Heart left ventricle (tissue), 16 donors: ENCODE measurements at regions not wholly inside any gene's neighbourhood (a gene's known extent, or its start where the extent isn't known, plus 50 kb on each side); places are given as distances from the start of the nearest gene placed in this dataset.

ENCODE experiments used
- ATAC-seq, 4 donors: fragments of 200-7000 bp; cut with Tn5 transposase; one replicate each; pipeline ENCODE4 v1.9.1; 2020 to 2022; ENCODE audit warnings: moderate library complexity in 4 of 4, mild to moderate bottlenecking in 3 of 4, moderate number of reproducible peaks in 1 of 4
- DNase-seq, 5 donors: peaks; one replicate each; pipeline ENCODE4 v3.0.0-alpha.2; 2020
- H3K27ac ChIP-seq, 12 donors: fragments of 200-600 bp; sonication (generic) in 4 of 12; one replicate each; pipeline versions ENCODE4 v1.5.0 to v1.8.0; 2016 to 2022; ENCODE audit warnings: mild to moderate bottlenecking in 2 of 12
- H3K27me3 ChIP-seq, 9 donors: fragments of 200-600 bp; sonication (generic) in 2 of 9; one replicate each; pipeline versions ENCODE4 v1.5.1 to v1.8.0; 2016 to 2022; ENCODE audit warnings: mild to moderate bottlenecking in 3 of 9
- H3K36me3 ChIP-seq, 9 donors: fragments of 200-600 bp; sonication (generic) in 2 of 9; one replicate each; pipeline versions ENCODE4 v1.5.0 to v1.8.0; 2018 to 2022; ENCODE audit warnings: mild to moderate bottlenecking in 2 of 9
- H3K4me1 ChIP-seq, 12 donors: fragments of 200-600 bp; sonication (generic) in 4 of 12; one replicate each; pipeline versions ENCODE4 v1.5.0 to v1.8.0; 2016 to 2022; ENCODE audit warnings: mild to moderate bottlenecking in 3 of 12
- H3K4me3 ChIP-seq, 12 donors: fragments of 200-600 bp; sonication (generic) in 4 of 12; one replicate each; pipeline versions ENCODE4 v1.5.0 to v1.8.0; 2017 to 2022; ENCODE audit warnings: mild to moderate bottlenecking in 9 of 12, moderate library complexity in 4 of 12
- H3K9me3 ChIP-seq, 12 donors: fragments of 200-600 bp; sonication (generic) in 4 of 12; one replicate each; pipeline versions ENCODE4 v1.5.0 to v1.8.0; 2016 to 2022; ENCODE audit warnings: mild to moderate bottlenecking in 1 of 12
- POLR2A ChIP-seq, 2 donors: fragments of 450-650 bp; IDR thresholded peaks; one replicate each; pipeline ENCODE4 v1.6.1; 2017; ENCODE audit warnings: antibody characterized with exemption in 2 of 2, mild to moderate bottlenecking in 2 of 2, moderate library complexity in 2 of 2
- WGBS, 4 donors: extraction: QIAGEN DNeasy Blood & Tissue Kit in 2 of 4; methylation state at CpG; one replicate each; pipeline versions ENCODE4 v1.1.5 to v1.1.7; 2013 to 2018; 5-methylcytosine and 5-hydroxymethylcytosine counted together
- intact Hi-C, 10 donors: fragments of 100-400 bp; cut with DNase I; formaldehyde crosslinking; loops; one replicate each; pipeline versions ENCODE4 v1.11.1 to v1.14.2; 2022
- TF ChIP-seq, protein P1 (sequence below), 12 donors: fragments of 200-600 bp; sonication (generic) in 4 of 12; IDR thresholded peaks; one replicate each; pipeline versions ENCODE4 v1.5.0 to v1.8.0; 2018 to 2022; ENCODE audit warnings: antibody characterized with exemption in 12 of 12, mild to moderate bottlenecking in 5 of 12
- donor health status: ischemic (EF 13 %, LVEDD 7.1; RV severe dilation, severe dysfunction).
- donor health status: healthy with polysubstance abuse.
- donor health status: DM: no; HTN: yes; CAD: no.
- donor health status: DM: no; HTN: no; CAD: no.
- donor health status: ischemic (EF 25% LVEDD 6.9; RV normal size, moderate dysfunction).
- donor health status: ischemic (EF 25% LVEDD 5.7; RV mildly dilated, moderate dysfunction).
- donor health status: healthy.
- donor health status: DM: yes; HTN: yes; CAD: no.
- donor health status: ischemic (EF 35%, LVEDD 5.7; RV mildly dilated, moderate dysfunction).
- donor health status: nonischemic (EF 11% LVEDD 7.7; RV severe dilation, severe dysfunction).
- donor health status: DM: yes; HTN: yes; CAD: no.
- donor health status: PGD.
- donor health status: ischemic (EF 29% LVEDD 5.4; RV normal size, mild dysfunction).
- donor health status: nonischemic (EF 23%, LVEDD 6.1; RV moderate dilation, normal function).

DNA sequence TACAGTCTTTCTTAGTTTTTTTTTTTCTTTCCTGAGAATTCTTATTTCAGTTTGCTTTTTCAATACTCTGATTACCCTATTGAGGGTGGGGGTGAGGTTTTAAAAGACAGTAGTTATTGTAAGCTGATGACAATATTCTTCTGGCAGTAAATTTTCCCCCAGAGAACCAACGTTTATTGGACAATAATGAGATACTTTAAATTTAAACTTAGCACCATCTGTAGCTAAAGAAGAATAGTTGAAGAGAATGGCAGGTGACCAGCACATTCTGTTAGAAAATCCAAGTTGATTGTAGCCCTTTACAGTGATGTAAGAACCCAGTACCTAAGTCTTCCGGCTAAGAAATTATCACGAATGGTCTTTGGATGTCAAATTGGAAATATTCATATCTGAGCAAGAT, 364.6 kb upstream of the LYPLAL1 start:
- H3K36me3 ChIP-seq, result no peaks in the 10 kb centered on the region
- 63 to 72% (median 70%) methylated on average over 3 of the region's 3 CpGs for WGBS, 4 donors
- TF ChIP-seq, protein P1, sequence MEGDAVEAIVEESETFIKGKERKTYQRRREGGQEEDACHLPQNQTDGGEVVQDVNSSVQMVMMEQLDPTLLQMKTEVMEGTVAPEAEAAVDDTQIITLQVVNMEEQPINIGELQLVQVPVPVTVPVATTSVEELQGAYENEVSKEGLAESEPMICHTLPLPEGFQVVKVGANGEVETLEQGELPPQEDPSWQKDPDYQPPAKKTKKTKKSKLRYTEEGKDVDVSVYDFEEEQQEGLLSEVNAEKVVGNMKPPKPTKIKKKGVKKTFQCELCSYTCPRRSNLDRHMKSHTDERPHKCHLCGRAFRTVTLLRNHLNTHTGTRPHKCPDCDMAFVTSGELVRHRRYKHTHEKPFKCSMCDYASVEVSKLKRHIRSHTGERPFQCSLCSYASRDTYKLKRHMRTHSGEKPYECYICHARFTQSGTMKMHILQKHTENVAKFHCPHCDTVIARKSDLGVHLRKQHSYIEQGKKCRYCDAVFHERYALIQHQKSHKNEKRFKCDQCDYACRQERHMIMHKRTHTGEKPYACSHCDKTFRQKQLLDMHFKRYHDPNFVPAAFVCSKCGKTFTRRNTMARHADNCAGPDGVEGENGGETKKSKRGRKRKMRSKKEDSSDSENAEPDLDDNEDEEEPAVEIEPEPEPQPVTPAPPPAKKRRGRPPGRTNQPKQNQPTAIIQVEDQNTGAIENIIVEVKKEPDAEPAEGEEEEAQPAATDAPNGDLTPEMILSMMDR (IDR thresholded peaks at IDR 0.05), result no peak
- TF ChIP-seq POLR2A (IDR thresholded peaks at IDR 0.05), result no peak
- H3K27me3 ChIP-seq, result peaks cover 0 to 4% (median 0%) of the 10 kb centered on the region in 9 donors
- peaks cover 0 to 21% (median 2%) of the 10 kb centered on the region in 12 donors for H3K4me1 ChIP-seq
- ATAC-seq, result no peak
- no peak overlapping the region for H3K27ac ChIP-seq
- no peak for DNase-seq
- intact Hi-C loops, result no loop called here
- no peak overlapping the region for H3K4me3 ChIP-seq
- no peaks in the 10 kb centered on the region for H3K9me3 ChIP-seq

DNA sequence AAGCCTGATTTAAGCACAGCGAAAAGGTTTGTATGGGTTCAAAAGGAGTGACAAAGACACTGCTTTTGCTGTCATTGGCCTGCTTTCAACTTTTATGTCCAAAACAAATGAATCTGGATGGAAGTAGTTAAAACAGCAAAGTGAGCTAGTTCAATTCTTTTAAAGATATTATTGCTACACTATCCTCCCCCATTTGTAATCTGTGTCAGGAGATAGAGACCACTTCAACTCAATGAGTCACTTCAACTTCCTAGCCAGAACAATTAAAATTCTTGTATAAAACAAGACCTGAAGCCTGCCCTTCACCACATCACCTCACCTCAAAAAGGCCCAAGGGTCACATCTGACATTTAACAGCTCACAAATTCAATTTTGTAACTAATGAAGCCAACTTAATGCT, 364.1 kb upstream of the LYPLAL1 start:
- H3K4me1 ChIP-seq, result peaks cover 0 to 21% (median 2%) of the 10 kb centered on the region in 12 donors
- no peak overlapping the region for H3K4me3 ChIP-seq
- no peaks in the 10 kb centered on the region for H3K36me3 ChIP-seq
- 68 to 91% (median 77%) methylated on average over 1 of the region's 1 CpG for WGBS, 4 donors
- H3K27me3 ChIP-seq, result peaks cover 0 to 4% (median 0%) of the 10 kb centered on the region in 9 donors
- intact Hi-C loops, result no loop called here
- ATAC-seq (peak in 1 of 4 donors; percentile 46), DNase-seq (no peak)
- no peak for TF ChIP-seq POLR2A (IDR thresholded peaks at IDR 0.05)
- TF ChIP-seq, protein P1 (IDR thresholded peaks at IDR 0.05), result no peak
- H3K27ac ChIP-seq, result no peak overlapping the region
- no peaks in the 10 kb centered on the region for H3K9me3 ChIP-seq

DNA sequence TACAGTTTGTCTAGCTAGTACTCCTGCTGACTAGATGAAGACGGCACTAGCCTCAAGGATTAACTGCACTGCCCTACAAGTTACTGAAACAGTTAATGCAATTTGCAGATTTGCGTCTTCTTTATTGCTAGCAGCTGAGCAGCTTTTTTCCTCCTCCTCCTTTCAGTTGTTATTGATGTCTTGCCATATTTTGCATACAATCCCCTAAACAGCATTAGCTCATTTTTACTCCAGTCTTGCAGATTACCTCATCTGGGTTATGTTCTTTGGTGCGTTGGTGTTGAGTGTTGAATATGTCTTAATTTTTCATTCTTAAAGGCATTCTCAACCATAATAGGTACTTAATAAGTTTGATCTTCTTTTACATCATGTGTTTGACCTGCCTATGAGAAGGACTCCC, 363.4 kb upstream of the LYPLAL1 start:
- DNase-seq (no peak), ATAC-seq (peak in 2 of 4 donors; percentile 65 to 75)
- Histone ChIP-seq H3K36me3 (no peaks in the 10 kb centered on the region), H3K4me1 (peaks cover 0 to 21% (median 2%) of the 10 kb centered on the region in 12 donors), H3K4me3 (no peak overlapping the region), H3K27me3 (peaks cover 0 to 4% (median 0%) of the 10 kb centered on the region in 9 donors), H3K9me3 (no peaks in the 10 kb centered on the region), H3K27ac (peak overlapping the region in 1 of 12 donors; percentile 8)
- TF ChIP-seq POLR2A (IDR thresholded peaks at IDR 0.05), result no peak
- TF ChIP-seq, protein P1 (IDR thresholded peaks at IDR 0.05), result no peak
- 63 to 69% (median 68%) methylated on average over 3 of the region's 3 CpGs for WGBS, 4 donors
- intact Hi-C loops, result no loop called here

DNA sequence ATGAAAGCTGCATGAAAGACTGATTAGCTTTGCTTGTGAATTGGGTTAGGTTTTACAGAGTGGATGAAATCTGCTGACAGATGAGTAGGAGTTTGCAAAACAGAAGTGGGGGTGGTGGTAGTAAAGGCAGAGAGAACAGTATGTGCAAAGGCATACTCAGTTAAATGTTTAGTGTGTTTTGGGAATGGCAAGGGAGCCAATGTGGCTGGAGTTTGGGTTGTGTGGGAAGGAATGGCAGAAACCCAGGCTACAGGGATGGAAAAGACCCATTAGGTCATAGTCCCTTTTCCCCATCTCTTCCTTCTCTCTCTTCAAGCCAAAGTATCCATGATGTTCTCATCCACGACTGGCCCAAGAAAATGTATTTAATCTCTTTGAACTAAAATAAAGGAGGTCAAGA, 362.2 kb upstream of the LYPLAL1 start:
- H3K4me1 ChIP-seq, result peaks cover 0 to 21% (median 2%) of the 10 kb centered on the region in 12 donors
- peak in 4 of 5 donors; percentile 17 to 30 (median 26) for DNase-seq

More for the DNA sequence above, 362.2 kb upstream of the LYPLAL1 start:
- H3K36me3 ChIP-seq, result no peaks in the 10 kb centered on the region
- 42 to 69% (median 57%) methylated on average over 1 of the region's 1 CpG for WGBS, 4 donors
- H3K9me3 ChIP-seq, result no peaks in the 10 kb centered on the region
- H3K27ac ChIP-seq, result peak overlapping the region in 2 of 12 donors; percentile 2 to 8
- no peak overlapping the region for H3K4me3 ChIP-seq
- intact Hi-C loops, result no loop called here
- H3K27me3 ChIP-seq, result peaks cover 0 to 4% (median 0%) of the 10 kb centered on the region in 9 donors
- TF ChIP-seq, protein P1 (IDR thresholded peaks at IDR 0.05), result no peak
- no peak for TF ChIP-seq POLR2A (IDR thresholded peaks at IDR 0.05)
- peak; percentile 73 to 90 (median 77) for ATAC-seq
